Colonic mucosa (tissue), 4 donors: ENCODE measurements at regions not wholly inside any gene's neighbourhood (a gene's known extent, or its start where the extent isn't known, plus 50 kb on each side); places are given as distances from the start of the nearest gene placed in this dataset.

ENCODE experiments used
- DNase-seq: peaks from one replicate; pipeline ENCODE4 v3.0.0-alpha.2; 2020
- H3K27ac ChIP-seq: fragments of 200-600 bp; one replicate; pipeline ENCODE4 v1.8.0; 2021
- H3K27me3 ChIP-seq: fragments of 200-600 bp; one replicate; pipeline ENCODE4 v1.8.0; 2021
- H3K36me3 ChIP-seq: fragments of 200-600 bp; one replicate; pipeline ENCODE4 v1.8.0; 2021
- H3K4me1 ChIP-seq: fragments of 200-600 bp; one replicate; pipeline ENCODE4 v1.8.0; 2021; ENCODE audit warnings: mild to moderate bottlenecking
- H3K4me3 ChIP-seq: fragments of 200-600 bp; one replicate; pipeline ENCODE4 v1.8.0; 2021
- H3K9ac ChIP-seq, 2 donors: one replicate each; pipeline ENCODE4 v1.7.0; 2013; ENCODE audit warnings: control low read depth in 2 of 2, low read depth in 2 of 2, low read length in 2 of 2
- H3K9me3 ChIP-seq: fragments of 200-600 bp; one replicate; pipeline ENCODE4 v1.8.0; 2021
- intact Hi-C: fragments of 100-400 bp; cut with DNase I; formaldehyde crosslinking; loops from one replicate; pipeline ENCODE4 v1.14.1; 2022
- TF ChIP-seq, protein P1 (sequence below): fragments of 200-600 bp; IDR thresholded peaks from one replicate; pipeline ENCODE4 v1.8.0; 2022; ENCODE audit warnings: antibody characterized with exemption, mild to moderate bottlenecking
- donor health status: healthy.
- donor health status: DM: no; HTN: no; CAD: no.
- donor health status: DM: no; HTN: no; CAD: no.

DNA sequence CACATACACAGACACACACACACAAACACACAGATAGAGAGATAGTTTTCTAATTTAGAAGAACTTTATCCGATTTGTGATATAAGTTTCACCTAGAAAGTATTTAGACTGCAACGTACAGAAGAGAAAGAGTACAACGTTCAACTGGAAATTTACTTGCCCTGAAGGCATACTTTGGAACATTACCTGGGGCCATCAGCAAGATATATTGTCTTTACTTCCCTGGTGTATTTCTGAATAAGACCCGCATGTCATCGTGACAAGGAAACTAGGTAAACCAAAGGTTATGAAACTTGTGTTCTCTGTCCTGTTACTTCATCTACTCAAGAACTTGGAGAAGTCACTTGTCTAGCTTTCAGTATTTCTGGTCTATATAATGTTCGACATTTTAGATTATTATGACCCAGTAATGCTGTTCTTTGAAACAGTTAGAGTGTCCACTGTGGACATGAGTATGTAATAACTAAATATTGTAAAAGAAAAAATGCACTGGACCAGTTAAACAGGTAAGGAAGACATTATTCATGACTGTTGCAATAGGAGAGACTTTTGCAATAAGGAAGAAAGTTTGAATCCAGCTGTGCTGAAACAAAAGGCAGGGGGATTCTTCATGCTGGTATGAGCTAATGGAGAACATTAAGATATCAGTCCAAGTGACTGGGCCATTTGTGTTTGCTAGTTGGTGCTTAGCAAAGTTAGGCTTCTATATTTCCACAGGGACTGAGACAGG lies 1791.1 kb downstream of the MAT2B start:
- Histone ChIP-seq H3K27ac (no peak overlapping the region), H3K4me1 (no peaks in the 10 kb centered on the region)

DNA sequence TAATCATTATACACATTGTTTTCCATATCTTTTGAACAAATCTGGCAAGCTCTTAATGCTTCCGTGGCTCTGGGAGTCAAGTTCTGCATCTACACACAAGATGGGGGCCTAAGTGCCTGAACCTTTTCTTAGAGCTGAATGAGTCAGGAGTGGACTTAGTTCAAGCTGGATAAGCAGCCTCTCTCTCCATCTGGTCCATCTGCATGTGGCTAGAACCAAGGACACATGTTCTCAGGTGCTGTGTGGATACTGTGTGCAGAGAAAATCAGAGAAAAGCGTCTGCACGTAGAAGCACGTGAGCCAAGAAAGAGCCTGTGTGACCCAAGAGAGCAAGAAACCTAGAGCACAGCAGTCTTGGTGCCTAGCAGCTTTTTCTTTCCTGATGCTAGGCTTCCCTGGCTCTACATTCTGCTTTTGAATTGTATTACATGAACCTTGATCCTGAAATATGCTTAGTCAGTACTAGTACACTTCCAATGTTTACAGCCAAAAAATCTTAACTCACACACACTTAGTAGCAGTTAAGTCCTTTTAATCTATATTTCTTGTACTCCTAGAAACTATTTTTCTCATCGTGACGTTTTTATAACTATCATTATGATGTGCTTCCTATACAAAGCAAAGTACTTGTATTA lies 1798.9 kb downstream of the MAT2B start:
- no peak for DNase-seq
- TF ChIP-seq, protein P1, sequence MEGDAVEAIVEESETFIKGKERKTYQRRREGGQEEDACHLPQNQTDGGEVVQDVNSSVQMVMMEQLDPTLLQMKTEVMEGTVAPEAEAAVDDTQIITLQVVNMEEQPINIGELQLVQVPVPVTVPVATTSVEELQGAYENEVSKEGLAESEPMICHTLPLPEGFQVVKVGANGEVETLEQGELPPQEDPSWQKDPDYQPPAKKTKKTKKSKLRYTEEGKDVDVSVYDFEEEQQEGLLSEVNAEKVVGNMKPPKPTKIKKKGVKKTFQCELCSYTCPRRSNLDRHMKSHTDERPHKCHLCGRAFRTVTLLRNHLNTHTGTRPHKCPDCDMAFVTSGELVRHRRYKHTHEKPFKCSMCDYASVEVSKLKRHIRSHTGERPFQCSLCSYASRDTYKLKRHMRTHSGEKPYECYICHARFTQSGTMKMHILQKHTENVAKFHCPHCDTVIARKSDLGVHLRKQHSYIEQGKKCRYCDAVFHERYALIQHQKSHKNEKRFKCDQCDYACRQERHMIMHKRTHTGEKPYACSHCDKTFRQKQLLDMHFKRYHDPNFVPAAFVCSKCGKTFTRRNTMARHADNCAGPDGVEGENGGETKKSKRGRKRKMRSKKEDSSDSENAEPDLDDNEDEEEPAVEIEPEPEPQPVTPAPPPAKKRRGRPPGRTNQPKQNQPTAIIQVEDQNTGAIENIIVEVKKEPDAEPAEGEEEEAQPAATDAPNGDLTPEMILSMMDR: no peak
- H3K9me3 ChIP-seq: no peaks in the 10 kb centered on the region
- no peak overlapping the region for H3K4me3 ChIP-seq
- no peak overlapping the region for H3K9ac ChIP-seq
- intact Hi-C loops: no loop called here
- no peak overlapping the region for H3K27ac ChIP-seq
- no peaks in the 10 kb centered on the region for H3K27me3 ChIP-seq
- H3K4me1 ChIP-seq: no peaks in the 10 kb centered on the region
- no peaks in the 10 kb centered on the region for H3K36me3 ChIP-seq

More for the DNA sequence above, 1791.1 kb downstream of the MAT2B start:
- TF ChIP-seq, protein P1: no peak
- Histone ChIP-seq H3K27me3 (no peaks in the 10 kb centered on the region), H3K9ac (no peak overlapping the region), H3K4me3 (no peak overlapping the region), H3K9me3 (no peaks in the 10 kb centered on the region), H3K36me3 (no peaks in the 10 kb centered on the region)
- intact Hi-C loops: no loop called here
- no peak for DNase-seq

DNA sequence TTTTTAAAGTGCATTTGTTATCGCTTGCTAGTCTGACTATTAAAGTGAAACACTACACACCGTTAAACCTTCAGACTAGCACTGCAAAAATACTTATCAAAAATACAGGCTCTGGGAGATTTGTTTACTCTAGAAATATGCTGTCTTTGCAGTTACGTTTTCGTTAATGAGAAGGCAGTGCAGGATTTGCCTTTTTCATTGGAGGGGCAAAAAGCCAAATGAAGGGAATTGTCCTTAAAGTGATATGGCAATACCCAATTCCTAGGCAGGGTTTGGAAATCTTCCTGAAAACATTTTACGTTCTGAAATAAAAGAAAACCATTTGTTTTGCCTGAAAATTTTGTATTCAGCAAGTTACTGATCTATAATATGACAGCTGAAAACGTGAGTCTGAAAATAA lies 1800.2 kb downstream of the MAT2B start:
- TF ChIP-seq, protein P1: no peak
- H3K36me3 ChIP-seq: no peaks in the 10 kb centered on the region
- intact Hi-C loops: no loop called here
- DNase-seq: no peak
- H3K27me3 ChIP-seq: no peaks in the 10 kb centered on the region
- no peak overlapping the region for H3K9ac ChIP-seq
- no peaks in the 10 kb centered on the region for H3K9me3 ChIP-seq
- H3K4me1 ChIP-seq: no peaks in the 10 kb centered on the region
- H3K4me3 ChIP-seq: no peak overlapping the region
- H3K27ac ChIP-seq: no peak overlapping the region

DNA sequence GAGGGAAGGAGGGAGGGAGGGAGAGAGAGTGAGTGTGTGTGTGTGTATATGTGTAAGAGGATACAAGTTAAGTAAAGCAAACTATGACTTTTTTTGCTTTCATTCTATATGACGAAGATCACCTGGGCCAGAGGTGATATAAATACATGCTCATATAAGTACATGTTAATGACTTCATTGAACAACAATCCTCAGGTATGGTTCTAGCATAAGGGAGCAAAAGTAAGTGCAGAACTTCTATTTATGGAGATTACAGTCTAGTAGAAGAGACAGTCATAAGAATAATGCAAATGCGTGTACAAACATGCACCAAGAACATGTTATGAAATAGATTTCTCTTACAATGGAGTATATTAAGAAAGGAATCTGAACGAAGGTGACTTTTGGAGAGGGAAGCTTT lies 1804.0 kb downstream of the MAT2B start:
- intact Hi-C loops: no loop called here
- TF ChIP-seq, protein P1: no peak
- H3K4me1 ChIP-seq: no peaks in the 10 kb centered on the region
- no peak overlapping the region for H3K9ac ChIP-seq
- no peak overlapping the region for H3K27ac ChIP-seq
- no peaks in the 10 kb centered on the region for H3K36me3 ChIP-seq
- DNase-seq: no peak
- no peak overlapping the region for H3K4me3 ChIP-seq
- H3K9me3 ChIP-seq: no peaks in the 10 kb centered on the region
- H3K27me3 ChIP-seq: no peaks in the 10 kb centered on the region

DNA sequence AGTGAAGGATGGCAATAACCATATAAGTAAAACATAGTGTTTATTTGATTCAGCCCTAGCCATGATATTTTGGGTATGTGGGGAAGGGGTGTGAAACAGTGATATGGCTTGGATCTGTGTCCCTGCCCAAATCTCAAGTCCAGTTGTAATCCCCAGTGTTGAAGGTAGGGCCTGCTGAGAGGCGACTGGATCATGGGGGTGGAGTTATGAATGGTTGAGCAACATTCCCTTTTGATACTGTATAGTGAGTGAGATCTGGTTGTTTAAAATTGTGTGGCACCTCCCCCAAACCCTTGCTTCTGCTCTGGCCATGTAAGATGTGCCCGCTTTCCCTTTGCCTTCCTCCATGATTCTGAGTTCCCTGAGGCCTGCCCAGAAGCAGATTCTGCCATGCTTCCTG lies 1804.6 kb downstream of the MAT2B start:
- intact Hi-C loops: no loop called here

More for the DNA sequence above, 1804.6 kb downstream of the MAT2B start:
- Histone ChIP-seq H3K27me3 (no peaks in the 10 kb centered on the region), H3K36me3 (no peaks in the 10 kb centered on the region), H3K9ac (no peak overlapping the region), H3K9me3 (no peaks in the 10 kb centered on the region), H3K4me1 (no peaks in the 10 kb centered on the region), H3K4me3 (no peak overlapping the region), H3K27ac (no peak overlapping the region)
- TF ChIP-seq, protein P1: no peak
- DNase-seq: no peak
